Epithelial cell of proximal tubule (primary cell): ENCODE measurements at regions not wholly inside any gene's neighbourhood (a gene's known extent, or its start where the extent isn't known, plus 50 kb on each side); places are given as distances from the start of the nearest gene placed in this dataset.
"Not testable (repeated sequence)": the region's sequence is repeated elsewhere in the genome, so short reads cannot be mapped to it uniquely, and the experiment has no call there.

Source experiments
- DNase-seq: peaks from one replicate; pipeline ENCODE4 v3.0.0-alpha.2; 2011; ENCODE audit warnings: low read depth
- H3K4me3 ChIP-seq: 2 replicates; pipeline ENCODE4 v1.5.1; 2011; ENCODE audit warnings: low read depth, mild to moderate bottlenecking, low read length
- CTCF ChIP-seq: conservative IDR thresholded peaks from 2 replicates; pipeline ENCODE4 v1.5.1; 2012; ENCODE audit warnings: low read depth, mild to moderate bottlenecking, low read length

GRCh38 chr11:71176812-71177211 lies 75.6 kb downstream of the SHANK2 start:
- H3K4me3 ChIP-seq = no peak overlapping the region
- no peak for DNase-seq
- no peak for TF ChIP-seq CTCF

DNA sequence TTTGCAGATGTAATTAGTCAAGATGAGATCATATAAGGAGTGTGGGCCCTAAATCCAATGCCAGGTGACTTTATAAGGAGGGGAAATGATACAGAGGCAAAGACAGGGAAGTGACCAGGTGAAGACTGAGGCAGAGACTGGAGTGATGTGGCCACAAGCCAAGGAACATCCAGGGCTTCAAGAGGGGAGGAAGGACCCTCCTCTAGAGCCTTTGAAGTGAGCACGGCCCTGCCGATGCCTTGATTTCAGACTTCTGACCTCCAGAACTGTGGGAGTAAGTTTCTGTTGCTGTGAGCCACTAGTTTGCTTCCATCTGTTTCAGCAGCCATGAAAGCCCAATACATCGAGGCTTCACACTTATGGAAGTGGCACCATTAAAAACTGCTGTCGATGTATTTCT lies 78.7 kb downstream of the SHANK2 start:
- no peak overlapping the region for H3K4me3 ChIP-seq
- no peak for TF ChIP-seq CTCF

GRCh38 chr11:71172680-71173079 lies 79.7 kb downstream of the SHANK2 start:
- TF ChIP-seq CTCF = no peak
- DNase-seq = no peak
- no peak overlapping the region for H3K4me3 ChIP-seq

More for the DNA sequence above, 78.7 kb downstream of the SHANK2 start:
- no peak for DNase-seq

DNA sequence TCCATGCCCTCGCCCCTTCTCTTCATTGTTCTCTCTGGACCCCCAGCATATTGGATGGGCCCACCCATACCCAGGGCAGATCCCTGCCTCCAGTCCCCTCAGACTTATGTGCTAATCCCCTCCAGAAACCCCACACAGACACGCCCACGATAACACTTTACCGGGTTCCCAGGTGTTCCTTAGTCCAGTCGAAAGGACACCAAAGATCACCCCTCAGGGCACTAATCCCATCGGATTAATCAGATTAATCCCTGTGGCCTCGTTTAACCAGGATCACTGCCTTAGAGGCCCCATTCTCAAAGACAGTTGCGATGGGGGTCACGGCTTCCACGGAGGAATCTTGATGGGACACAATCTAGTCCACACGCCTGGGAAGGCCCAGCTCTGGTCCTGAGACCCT lies 80.8 kb downstream of the SHANK2 start:
- no peak for DNase-seq
- H3K4me3 ChIP-seq = no peak overlapping the region
- TF ChIP-seq CTCF = no peak

DNA sequence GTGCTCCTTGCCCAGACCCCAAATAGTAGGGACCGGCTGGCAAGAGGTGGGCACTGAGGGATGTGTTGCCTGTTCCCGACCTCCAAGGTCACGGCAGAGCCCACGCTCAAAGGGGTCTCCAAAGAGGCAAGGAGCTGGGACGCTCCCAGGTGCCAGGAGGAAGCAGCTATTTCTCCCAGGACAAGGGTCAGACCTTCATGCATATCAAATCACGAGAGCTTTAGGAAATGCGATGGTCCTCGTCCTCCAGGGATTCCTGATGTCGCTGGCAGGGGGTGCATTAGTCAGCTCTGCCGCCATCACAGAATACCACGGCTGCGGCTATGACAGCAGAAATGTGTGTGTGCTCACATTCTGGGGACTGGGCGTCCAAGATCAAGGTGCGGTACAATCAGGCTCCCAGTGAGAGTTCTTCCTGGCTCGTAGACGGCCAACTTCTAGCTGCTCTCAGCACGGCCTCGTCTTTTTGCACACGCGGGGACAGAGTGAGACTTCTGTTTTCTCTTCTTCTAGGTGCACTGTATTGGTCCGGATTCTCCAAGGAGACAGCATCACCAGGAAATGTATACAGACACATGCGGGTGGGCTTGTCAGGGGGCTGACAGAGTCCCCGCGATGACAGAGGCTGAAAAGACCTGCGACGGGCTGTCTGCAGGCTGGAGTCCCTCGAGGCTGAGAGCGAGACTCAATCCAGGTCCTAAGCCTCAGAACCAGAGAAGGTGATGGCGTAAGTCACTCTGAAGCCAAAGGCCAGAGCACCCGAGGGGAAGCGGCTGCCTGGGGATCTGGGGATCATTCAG lies 81.6 kb downstream of the SHANK2 start:
- no peak overlapping the region for H3K4me3 ChIP-seq
- no peak for DNase-seq
- TF ChIP-seq CTCF = no peak

DNA sequence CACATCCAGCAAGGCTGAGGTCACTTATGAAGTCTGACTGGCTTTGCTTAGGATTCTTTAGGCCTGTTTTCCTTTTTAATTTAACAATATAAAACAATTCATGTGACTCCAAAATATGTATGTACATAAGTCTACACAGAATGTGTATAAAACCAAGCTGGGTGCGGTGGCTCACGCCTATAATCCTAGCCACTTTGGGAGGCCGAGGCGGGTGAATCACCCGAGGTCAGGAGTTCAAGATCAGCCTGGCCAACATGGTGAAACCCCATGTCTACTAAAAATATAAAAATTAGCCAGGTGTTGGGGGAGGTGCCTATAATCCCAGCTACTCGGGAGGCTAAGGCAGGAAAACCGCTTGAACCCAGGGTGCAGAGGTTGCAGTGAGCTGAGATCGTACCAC lies 83.1 kb downstream of the SHANK2 start:
- TF ChIP-seq CTCF = no peak

GRCh38 chr11:71167814-71168213 lies 84.6 kb downstream of the SHANK2 start:
- not testable (repeated sequence) for H3K4me3 ChIP-seq, DNase-seq

More for the DNA sequence above, 83.1 kb downstream of the SHANK2 start:
- no peak for DNase-seq
- H3K4me3 ChIP-seq = no peak overlapping the region
